ENCODE measurements at regions not wholly inside any gene's neighbourhood (a gene's known extent, or its start where the extent isn't known, plus 50 kb on each side); places are given as distances from the start of the nearest gene placed in this dataset.

GRCh38 chr7:82677493-82677892 lies 233.9 kb upstream of the CACNA2D1 start:
- Histone ChIP-seq H3K9me3 (replicated peaks in 1 of 2; ENCODE audit: control insufficient read depth in 1 of 2, insufficient read depth in 1 of 2, low read length in 2 of 2) (no peaks in the 10 kb centered on the region), H3K79me2 (ENCODE audit: insufficient read depth, low read length) (no peaks in the 10 kb centered on the region), H3K36me3 (replicated peaks in 1 of 2; ENCODE audit: control insufficient read depth in 1 of 2, insufficient read depth in 2 of 2, low read length in 2 of 2) (no peaks in the 10 kb centered on the region), H3K27ac (ENCODE audit: low read depth in 1 of 2, low read length in 2 of 2) (no peak overlapping the region), H3K4me2 (replicated peaks; ENCODE audit: extremely low read depth, low read length, poor library complexity, severe bottlenecking) (no peak overlapping the region), H3K4me3 (replicated peaks in 1 of 3; ENCODE audit: low read depth in 2 of 3, low read length in 3 of 3) (no peak overlapping the region), H2AFZ (ENCODE audit: insufficient read depth, low read depth, low read length, poor library complexity, severe bottlenecking) (no peak overlapping the region), H3K4me1 (ENCODE audit: control insufficient read depth in 1 of 2, insufficient read depth in 2 of 2, low read length in 2 of 2) (no peaks in the 10 kb centered on the region), H3K27me3 (ENCODE audit: control insufficient read depth in 2 of 2, insufficient read depth in 2 of 2, low read length in 2 of 2) (no peaks in the 10 kb centered on the region), H4K20me1 (ENCODE audit: insufficient read depth, low read length) (no peaks in the 10 kb centered on the region), H3K9ac (ENCODE audit: insufficient read depth, low read length, poor library complexity, severe bottlenecking) (no peak overlapping the region)
- Mint-ChIP-seq H3K27me3 (ENCODE audit: low read depth in 3 of 3) (peaks cover 0 to 2% (median 2%) of the 10 kb centered on the region in 3 donors), H3K27ac (no peak overlapping the region), H3K4me3 (no peak overlapping the region), H3K9me3 (no peaks in the 10 kb centered on the region), H3K36me3 (no peaks in the 10 kb centered on the region), H3K4me1 (no peaks in the 10 kb centered on the region)
- no peak for DNase-seq
- intact Hi-C loops (cut with micrococcal nuclease): no loop called here
- TF ChIP-seq CTCF (IDR thresholded peaks at IDR 0.05): no peak
- 0% methylated on average over 1 of the region's 2 CpGs for WGBS (ENCODE audit: insufficient coverage)

GRCh38 chr7:82676777-82677463 lies 233.3 kb upstream of the CACNA2D1 start:
- H4K20me1 ChIP-seq (ENCODE audit: insufficient read depth, low read length): no peaks in the 10 kb centered on the region
- no peak overlapping the region for H3K9ac ChIP-seq (ENCODE audit: insufficient read depth, low read length, poor library complexity, severe bottlenecking)
- H2AFZ ChIP-seq (ENCODE audit: insufficient read depth, low read depth, low read length, poor library complexity, severe bottlenecking): no peak overlapping the region
- Mint-ChIP-seq H3K9me3 (no peaks in the 10 kb centered on the region), H3K27me3 (ENCODE audit: low read depth in 3 of 3) (peaks cover 0 to 2% (median 2%) of the 10 kb centered on the region in 3 donors), H3K36me3 (no peaks in the 10 kb centered on the region), H3K4me1 (no peaks in the 10 kb centered on the region), H3K4me3 (no peak overlapping the region), H3K27ac (no peak overlapping the region)
- intact Hi-C loops (cut with micrococcal nuclease): no loop called here
- no peaks in the 10 kb centered on the region for H3K4me1 ChIP-seq (ENCODE audit: control insufficient read depth in 1 of 2, insufficient read depth in 2 of 2, low read length in 2 of 2)
- no peaks in the 10 kb centered on the region for H3K36me3 ChIP-seq (replicated peaks in 1 of 2; ENCODE audit: control insufficient read depth in 1 of 2, insufficient read depth in 2 of 2, low read length in 2 of 2)
- no CpG with 5 or more reads among the region's 5 CpGs for WGBS (ENCODE audit: insufficient coverage)
- DNase-seq: no peak
- H3K4me3 ChIP-seq (replicated peaks in 1 of 3; ENCODE audit: low read depth in 2 of 3, low read length in 3 of 3): no peak overlapping the region
- no peaks in the 10 kb centered on the region for H3K27me3 ChIP-seq (ENCODE audit: control insufficient read depth in 2 of 2, insufficient read depth in 2 of 2, low read length in 2 of 2)
- no peak overlapping the region for H3K27ac ChIP-seq (ENCODE audit: low read depth in 1 of 2, low read length in 2 of 2)
- H3K79me2 ChIP-seq (ENCODE audit: insufficient read depth, low read length): no peaks in the 10 kb centered on the region
- no peak for TF ChIP-seq CTCF (IDR thresholded peaks at IDR 0.05)
- no peaks in the 10 kb centered on the region for H3K9me3 ChIP-seq (replicated peaks in 1 of 2; ENCODE audit: control insufficient read depth in 1 of 2, insufficient read depth in 1 of 2, low read length in 2 of 2)
- no peak overlapping the region for H3K4me2 ChIP-seq (replicated peaks; ENCODE audit: extremely low read depth, low read length, poor library complexity, severe bottlenecking)
